ENCODE measurements at regions not wholly inside any gene's neighbourhood (a gene's known extent, or its start where the extent isn't known, plus 50 kb on each side); places are given as distances from the start of the nearest gene placed in this dataset.

DNA sequence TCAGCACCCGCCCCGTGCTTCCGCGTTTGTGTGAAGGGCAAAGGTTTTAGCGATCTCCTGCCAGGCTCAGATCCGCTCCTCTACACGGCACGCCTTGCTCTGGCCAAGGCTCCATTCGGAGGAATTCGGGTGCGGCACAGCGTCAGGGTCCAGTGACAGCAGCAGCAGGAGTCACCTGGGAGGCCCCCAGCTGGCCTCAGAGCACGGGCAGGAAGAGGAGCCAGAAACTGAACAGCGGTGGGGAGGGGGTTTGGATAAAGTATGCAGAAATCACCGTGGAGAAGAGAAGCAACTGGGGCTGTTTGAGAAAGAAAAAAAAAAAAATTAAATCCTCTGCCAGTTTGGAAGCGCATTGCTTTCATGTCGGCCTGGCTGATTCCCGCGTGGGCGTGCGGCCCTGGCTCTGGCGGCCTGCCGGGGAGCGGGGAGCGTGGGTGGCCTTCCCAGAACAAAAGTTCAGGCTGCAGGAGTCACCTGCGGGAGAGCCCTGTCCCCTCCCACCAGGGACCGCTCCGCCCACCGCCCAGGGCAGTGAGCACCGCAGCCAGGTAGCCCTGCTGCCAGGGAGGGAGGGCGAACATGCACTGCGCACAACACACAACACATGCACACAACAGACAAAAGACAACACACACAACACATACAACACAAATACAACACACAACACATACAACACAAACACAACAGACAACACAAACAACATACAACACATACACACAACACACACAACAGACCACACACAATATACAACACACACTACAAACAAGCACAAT, 107.6 kb downstream of the ETS2 start:
- TF ChIP-seq EZH2 (IDR thresholded peaks at IDR 0.05; ENCODE audit: borderline replicate concordance): no peak
- TF ChIP-seq, protein P1, sequence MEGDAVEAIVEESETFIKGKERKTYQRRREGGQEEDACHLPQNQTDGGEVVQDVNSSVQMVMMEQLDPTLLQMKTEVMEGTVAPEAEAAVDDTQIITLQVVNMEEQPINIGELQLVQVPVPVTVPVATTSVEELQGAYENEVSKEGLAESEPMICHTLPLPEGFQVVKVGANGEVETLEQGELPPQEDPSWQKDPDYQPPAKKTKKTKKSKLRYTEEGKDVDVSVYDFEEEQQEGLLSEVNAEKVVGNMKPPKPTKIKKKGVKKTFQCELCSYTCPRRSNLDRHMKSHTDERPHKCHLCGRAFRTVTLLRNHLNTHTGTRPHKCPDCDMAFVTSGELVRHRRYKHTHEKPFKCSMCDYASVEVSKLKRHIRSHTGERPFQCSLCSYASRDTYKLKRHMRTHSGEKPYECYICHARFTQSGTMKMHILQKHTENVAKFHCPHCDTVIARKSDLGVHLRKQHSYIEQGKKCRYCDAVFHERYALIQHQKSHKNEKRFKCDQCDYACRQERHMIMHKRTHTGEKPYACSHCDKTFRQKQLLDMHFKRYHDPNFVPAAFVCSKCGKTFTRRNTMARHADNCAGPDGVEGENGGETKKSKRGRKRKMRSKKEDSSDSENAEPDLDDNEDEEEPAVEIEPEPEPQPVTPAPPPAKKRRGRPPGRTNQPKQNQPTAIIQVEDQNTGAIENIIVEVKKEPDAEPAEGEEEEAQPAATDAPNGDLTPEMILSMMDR (IDR thresholded peaks at IDR 0.05; ENCODE audit: poor library complexity): no peak
- no peak for TF ChIP-seq EZH2phosphoT487 (IDR thresholded peaks at IDR 0.05; ENCODE audit: low read depth, severe bottlenecking, unreplicated experiment)
